AG04450 (cell line): ENCODE measurements at regions not wholly inside any gene's neighbourhood (a gene's known extent, or its start where the extent isn't known, plus 50 kb on each side); places are given as distances from the start of the nearest gene placed in this dataset.

Experiments used
- CTCF ChIA-PET: fragments of 300-600, 350-600 bp; formaldehyde crosslinking; extraction: SDS; loops from one replicate; lab custom pipeline; 2022; ENCODE audit warnings: antibody characterized with exemption, inconsistent platforms; lab: Charles Lee
- POLR2A ChIA-PET: fragments of 350-600 bp; formaldehyde crosslinking; extraction: SDS; loops from one replicate; lab custom pipeline; 2021; ENCODE audit warnings: antibody characterized with exemption, inconsistent platforms; lab: Yijun Ruan, JAX
- DNase-seq: peaks from one replicate; pipeline ENCODE4 v3.0.0-alpha.2; 2011; ENCODE audit warnings: low read depth, low spot score
- H3K27ac ChIP-seq: one replicate; pipeline ENCODE4 v1.5.1; 2012; ENCODE audit warnings: low read depth, low read length, control low read depth
- H3K27me3 ChIP-seq: one replicate; pipeline ENCODE4 v1.6.0; 2012; ENCODE audit warnings: low read length; ENCODE audit not compliant: control insufficient read depth, insufficient read depth
- H3K4me3 ChIP-seq: 2 replicates; pipeline ENCODE4 v1.5.1; 2011; ENCODE audit warnings: mild to moderate bottlenecking, low read depth, low read length, control low read depth
- H3K9me3 ChIP-seq: 2 replicates; pipeline ENCODE4 v1.5.1; 2012; ENCODE audit warnings: low read length; ENCODE audit not compliant: control insufficient read depth, insufficient read depth
- CTCF ChIP-seq: IDR thresholded peaks from 2 replicates; pipeline ENCODE4 v1.5.1; 2011; ENCODE audit warnings: low read depth, low read length, control low read depth, inconsistent platforms

GRCh38 chr4:114271031-114271430, 291.6 kb upstream of the ARSJ start:
- no peak for DNase-seq
- Histone ChIP-seq H3K27me3 (no peaks in the 10 kb centered on the region), H3K4me3 (no peak overlapping the region), H3K9me3 (no peaks in the 10 kb centered on the region), H3K27ac (no peak overlapping the region)
- TF ChIP-seq CTCF, result no peak
- POLR2A ChIA-PET, result no interaction called here
- CTCF ChIA-PET, result interaction anchor here (0.5 kb wide), 1 partner anchor 331 kb away, joined by 3 read pairs; no protein-coding TSS in a partner anchor

DNA sequence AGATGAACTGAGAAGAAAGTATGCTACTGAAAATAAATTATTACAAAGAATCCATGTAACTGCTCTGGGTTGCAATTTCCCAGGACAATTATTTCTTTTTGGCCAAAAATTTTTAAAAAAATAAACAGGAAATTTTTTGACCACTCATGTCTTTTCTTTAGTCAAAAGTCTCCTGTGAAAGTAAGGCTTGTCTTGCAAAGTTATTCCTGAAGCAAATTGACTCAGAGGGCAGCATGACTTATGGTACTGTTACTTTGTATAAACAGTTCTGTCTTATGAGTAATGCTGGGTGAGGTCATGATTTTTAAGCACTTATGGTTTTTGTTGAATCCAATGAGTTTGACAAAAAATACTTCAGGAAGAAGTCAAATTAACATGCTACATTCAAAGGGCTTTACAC, 292.8 kb upstream of the ARSJ start:
- TF ChIP-seq CTCF, result no peak

DNA sequence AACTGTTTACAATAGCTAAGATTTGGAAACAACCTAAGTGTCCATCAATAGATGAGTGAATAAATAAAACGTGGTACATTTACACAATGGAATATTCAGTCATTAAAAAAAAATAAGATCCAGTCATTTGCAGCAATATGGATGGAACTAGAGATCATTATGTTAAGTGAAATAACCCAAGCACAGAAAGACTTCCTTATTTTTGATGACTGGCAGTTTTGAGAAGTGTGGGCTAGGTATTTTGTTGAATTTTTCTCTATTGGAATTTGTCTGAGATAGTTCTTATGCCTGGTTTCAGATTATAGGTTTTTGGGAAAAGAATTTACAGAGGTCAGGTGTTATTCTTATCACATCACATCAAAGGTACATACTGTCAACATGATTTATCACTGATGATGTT, 293.8 kb upstream of the ARSJ start:
- CTCF ChIA-PET, result no interaction called here
- no peaks in the 10 kb centered on the region for H3K27me3 ChIP-seq
- no peak for TF ChIP-seq CTCF
- no peaks in the 10 kb centered on the region for H3K9me3 ChIP-seq
- H3K4me3 ChIP-seq, result no peak overlapping the region
- POLR2A ChIA-PET, result no interaction called here
- DNase-seq, result no peak
- H3K27ac ChIP-seq, result no peak overlapping the region

More for the DNA sequence above, 292.8 kb upstream of the ARSJ start:
- peak; percentile 89 for DNase-seq
- H3K27ac ChIP-seq, result no peak overlapping the region
- H3K9me3 ChIP-seq, result no peaks in the 10 kb centered on the region
- H3K27me3 ChIP-seq, result no peaks in the 10 kb centered on the region
- CTCF ChIA-PET, result no interaction called here
- no peak overlapping the region for H3K4me3 ChIP-seq
- POLR2A ChIA-PET, result no interaction called here

- ChIA-PET CTCF (no interaction called here), POLR2A (no interaction called here)
- Histone ChIP-seq H3K27ac (no peak overlapping the region), H3K4me3 (no peak overlapping the region), H3K9me3 (no peaks in the 10 kb centered on the region), H3K27me3 (no peaks in the 10 kb centered on the region)
- no peak for DNase-seq
- no peak for TF ChIP-seq CTCF
These were observed 298.2 kb upstream of the ARSJ start for GRCh38 chr4:114277690-114278089.

- ChIA-PET POLR2A (no interaction called here), CTCF (no interaction called here)
- no peak for TF ChIP-seq CTCF
- DNase-seq, result no peak
- Histone ChIP-seq H3K4me3 (no peak overlapping the region), H3K27me3 (no peaks in the 10 kb centered on the region), H3K27ac (no peak overlapping the region), H3K9me3 (no peaks in the 10 kb centered on the region)
These were observed 299.6 kb upstream of the ARSJ start for GRCh38 chr4:114279066-114279465.
